GM19025 (cell line): ENCODE measurements at regions not wholly inside any gene's neighbourhood (a gene's known extent, or its start where the extent isn't known, plus 50 kb on each side); places are given as distances from the start of the nearest gene placed in this dataset.
"Not testable (repeated sequence)": the region's sequence is repeated elsewhere in the genome, so short reads cannot be mapped to it uniquely, and the experiment has no call there.

Source experiments
- ATAC-seq: cut with Tn5 transposase; IDR thresholded peaks from one replicate; pipeline ENCODE4 v1.9.1; 2021; ENCODE audit warnings: mild to moderate bottlenecking, low read depth, moderate library complexity; ENCODE audit not compliant: unreplicated experiment

- ATAC-seq = no peak
Measured at GRCh38 chr4:103324811-103325210, 126.7 kb upstream of the CENPE start.

- ATAC-seq = no peak
Measured at GRCh38 chr4:103318327-103318726, 120.2 kb upstream of the CENPE start.

GRCh38 chr4:103308248-103308561 is 110.1 kb upstream of the CENPE start:
- ATAC-seq = no peak

GRCh38 chr4:103307453-103308247 is 109.5 kb upstream of the CENPE start:
- no peak for ATAC-seq

- no peak for ATAC-seq
Measured at GRCh38 chr4:103306870-103307375, 108.8 kb upstream of the CENPE start.

GRCh38 chr4:103305355-103305754 is 107.2 kb upstream of the CENPE start:
- ATAC-seq = no peak

GRCh38 chr4:103303011-103303410 is 104.9 kb upstream of the CENPE start:
- ATAC-seq = no peak

- no peak for ATAC-seq
Measured at GRCh38 chr4:103292959-103293358, 94.8 kb upstream of the CENPE start.

- ATAC-seq = no peak
Measured at GRCh38 chr4:103292373-103292772, 94.2 kb upstream of the CENPE start.

GRCh38 chr4:103289186-103289585 is 91.0 kb upstream of the CENPE start:
- ATAC-seq = no peak

- ATAC-seq = no peak
Measured at GRCh38 chr4:103272174-103272573, 74.0 kb upstream of the CENPE start.

GRCh38 chr4:103268746-103269145 is 70.6 kb upstream of the CENPE start:
- ATAC-seq = no peak

GRCh38 chr4:103264905-103265304 is 66.8 kb upstream of the CENPE start:
- ATAC-seq = no peak

- ATAC-seq = not testable (repeated sequence)
Measured at GRCh38 chr4:103256068-103256467, 57.9 kb upstream of the CENPE start.
